ENCODE measurements at regions not wholly inside any gene's neighbourhood (a gene's known extent, or its start where the extent isn't known, plus 50 kb on each side); places are given as distances from the start of the nearest gene placed in this dataset.

- TF ChIP-seq CTCF (IDR thresholded peaks at IDR 0.05; ENCODE audit: low read depth, low read length, missing input control), result no peak
- peak in 1 of 2 donors; percentile 28 for TF ChIP-seq JUND (IDR thresholded peaks at IDR 0.05)
- no peak for TF ChIP-seq FOXA1 (IDR thresholded peaks at IDR 0.05)
Observed at GRCh38 chr5:67770431-67771025, 445.0 kb upstream of the PIK3R1 start.

All from liver (tissue), 3 donors.